ENCODE measurements at regions not wholly inside any gene's neighbourhood (a gene's known extent, or its start where the extent isn't known, plus 50 kb on each side); places are given as distances from the start of the nearest gene placed in this dataset.

DNA sequence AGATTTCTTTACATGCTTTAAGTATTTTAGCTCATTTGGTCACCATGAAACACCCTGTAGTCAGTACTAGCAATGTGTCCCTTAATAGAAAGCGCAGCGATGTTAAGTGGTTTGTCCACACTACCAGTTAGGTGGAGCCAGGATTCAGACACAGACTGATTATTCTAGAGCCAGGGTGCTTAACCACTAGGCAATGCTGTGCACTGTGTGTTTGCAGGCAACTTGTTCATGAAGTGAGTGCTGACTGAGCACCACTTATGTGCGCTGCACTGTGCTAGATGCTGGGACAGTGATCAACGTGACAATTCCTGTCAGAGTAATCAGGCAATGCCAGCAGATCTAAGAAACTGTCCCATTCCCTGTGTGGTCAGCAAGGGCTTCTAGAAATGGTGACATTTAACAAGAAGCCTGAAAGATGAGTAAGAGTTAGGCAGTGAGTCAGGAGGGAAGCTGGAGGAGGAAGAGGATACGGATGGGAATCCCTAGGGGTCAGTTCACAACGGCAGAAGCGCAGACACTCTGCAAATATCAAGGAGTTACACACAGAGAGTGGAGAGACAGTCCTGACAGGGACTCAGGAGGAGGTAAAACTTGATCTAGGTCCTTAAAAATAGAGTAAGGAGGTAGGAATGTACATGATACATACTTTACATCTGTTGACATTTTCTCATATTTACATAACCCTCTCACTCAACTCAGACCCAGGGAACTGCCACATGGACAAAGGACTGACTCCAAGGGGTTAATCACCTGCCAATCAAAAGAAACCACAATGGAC lies 69.7 kb upstream of the EGR2 start:
- DNase-seq (ENCODE audit: low read depth in 2 of 3, low spot score in 1 of 3) = no peak

- DNase-seq (ENCODE audit: low read depth in 2 of 3, low spot score in 1 of 3) = no peak
Measured at GRCh38 chr10:62880162-62880561, 64.0 kb upstream of the EGR2 start.

- no peak for DNase-seq (ENCODE audit: low read depth in 2 of 3, low spot score in 1 of 3)
Measured at GRCh38 chr10:62873866-62874265, 57.7 kb upstream of the EGR2 start.

- peak in 1 of 3 donors; percentile 25 for DNase-seq (ENCODE audit: low read depth in 2 of 3, low spot score in 1 of 3)
Measured at GRCh38 chr10:62870866-62871265, 54.7 kb upstream of the EGR2 start.

DNA sequence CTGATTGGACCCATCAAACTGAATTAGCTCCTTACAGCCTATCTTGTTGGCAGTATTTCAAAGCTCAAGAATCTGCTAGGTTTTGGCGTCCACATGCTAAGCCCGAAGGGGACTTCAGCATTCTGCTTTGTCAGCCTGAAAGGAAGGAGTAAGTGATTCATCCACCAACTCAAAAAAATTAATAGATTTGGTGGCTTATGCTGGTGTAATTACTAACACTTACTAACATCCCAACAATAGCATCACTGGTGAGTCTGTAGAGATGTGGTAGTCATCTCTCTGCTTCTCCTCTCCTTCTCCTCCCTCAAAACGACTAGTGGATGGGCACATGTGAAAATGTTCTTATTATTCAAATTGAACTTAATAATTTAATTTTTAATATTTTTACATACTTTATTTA lies 53.8 kb upstream of the EGR2 start:
- no peak for DNase-seq (ENCODE audit: low read depth in 2 of 3, low spot score in 1 of 3)

- no peak for DNase-seq (ENCODE audit: low read depth in 2 of 3, low spot score in 1 of 3)
Measured at GRCh38 chr10:62866941-62867340, 50.8 kb upstream of the EGR2 start.

GRCh38 chr10:62866451-62866850 lies 50.3 kb upstream of the EGR2 start:
- DNase-seq (ENCODE audit: low read depth in 2 of 3, low spot score in 1 of 3) = no peak
